Tibial nerve (tissue), 4 donors: ENCODE measurements at regions not wholly inside any gene's neighbourhood (a gene's known extent, or its start where the extent isn't known, plus 50 kb on each side); places are given as distances from the start of the nearest gene placed in this dataset.

ENCODE experiments used
- DNase-seq, 2 donors: peaks; one replicate each; pipeline ENCODE4 v3.0.0-alpha.2; 2019; ENCODE audit warnings: low spot score in 2 of 2
- H3K27ac ChIP-seq, 4 donors: fragments of 200-600 bp; sonication (generic) in 3 of 4; one replicate each; pipeline ENCODE4 v1.5.1; 2017 to 2019; ENCODE audit warnings: mild to moderate bottlenecking in 1 of 4
- H3K27me3 ChIP-seq, 2 donors: fragments of 200-600 bp; sonication (generic) in 1 of 2; one replicate each; pipeline versions ENCODE4 v1.5.1 to v1.6.0; 2017 to 2019
- H3K36me3 ChIP-seq, 3 donors: fragments of 200-600 bp; sonication (generic); one replicate each; pipeline ENCODE4 v1.5.1; 2018 to 2019
- H3K4me1 ChIP-seq, 4 donors: fragments of 200-600 bp; sonication (generic) in 3 of 4; one replicate each; pipeline ENCODE4 v1.5.1; 2017 to 2019
- H3K4me3 ChIP-seq, 4 donors: fragments of 200-600 bp; sonication (generic) in 3 of 4; one replicate each; pipeline ENCODE4 v1.5.1; 2017 to 2019; ENCODE audit warnings: mild to moderate bottlenecking in 1 of 4, moderate library complexity in 1 of 4
- H3K9me3 ChIP-seq, 4 donors: fragments of 200-600 bp; sonication (generic) in 3 of 4; one replicate each; pipeline ENCODE4 v1.5.1; 2017 to 2019
- CTCF ChIP-seq, 5 experiments: fragments of 200-600 bp in 3 of 5; fragments of 450-650 bp in 2 of 5; sonication (generic) in 3 of 5; IDR thresholded peaks; one replicate each; pipeline ENCODE4 v1.5.1; 2016 to 2019; ENCODE audit warnings: antibody characterized with exemption in 5 of 5, mild to moderate bottlenecking in 3 of 5, moderate library complexity in 2 of 5
- EP300 ChIP-seq, 2 donors: sonication (generic); formaldehyde crosslinking; IDR thresholded peaks; one replicate each; pipeline ENCODE4 v1.6.1; 2017; ENCODE audit warnings: antibody characterized with exemption in 2 of 2, mild to moderate bottlenecking in 1 of 2
- POLR2A ChIP-seq, 2 donors: fragments of 450-650 bp; IDR thresholded peaks; one replicate each; pipeline ENCODE4 v1.6.1; 2017; ENCODE audit warnings: antibody characterized with exemption in 2 of 2, mild to moderate bottlenecking in 2 of 2, moderate library complexity in 2 of 2
- WGBS, 2 donors: methylation state at CpG; one replicate each; pipeline ENCODE4 v1.1.5; 2018; 5-methylcytosine and 5-hydroxymethylcytosine counted together

DNA sequence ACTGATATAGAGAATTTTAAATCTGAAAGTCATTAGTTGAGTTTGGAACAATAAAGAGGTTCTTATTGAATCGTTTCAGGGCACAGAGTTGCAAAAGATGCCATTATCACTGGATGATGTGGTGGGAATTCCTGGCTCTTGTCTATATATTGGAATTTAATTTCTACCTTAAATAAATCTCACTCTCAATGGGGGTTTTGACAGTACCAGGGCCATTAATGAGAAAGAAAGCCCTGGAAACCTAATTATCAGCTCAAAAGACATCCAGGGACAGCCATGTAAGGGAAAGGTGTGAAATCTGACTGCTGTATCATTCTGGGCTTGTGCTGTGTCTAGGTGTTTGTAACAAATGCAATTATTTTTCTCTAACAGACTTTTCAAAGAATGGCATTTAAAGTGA lies 285.7 kb downstream of the TBL1XR1 start:
- 76 to 82% methylated on average over 1 of the region's 1 CpG for WGBS, 2 donors
- DNase-seq: no peak
- Histone ChIP-seq H3K27ac (no peak overlapping the region), H3K36me3 (no peaks in the 10 kb centered on the region), H3K4me1 (peaks cover 0 to under 1% (median 0%) of the 10 kb centered on the region in 4 donors), H3K4me3 (no peak overlapping the region), H3K27me3 (no peaks in the 10 kb centered on the region), H3K9me3 (no peaks in the 10 kb centered on the region)
- TF ChIP-seq CTCF (IDR thresholded peaks at IDR 0.05) (no peak), POLR2A (IDR thresholded peaks at IDR 0.05) (no peak), EP300 (IDR thresholded peaks at IDR 0.05) (no peak)

- Histone ChIP-seq H3K4me1 (peaks cover 0 to 3% (median 0%) of the 10 kb centered on the region in 4 donors), H3K4me3 (no peak overlapping the region), H3K9me3 (no peaks in the 10 kb centered on the region), H3K27me3 (no peaks in the 10 kb centered on the region), H3K27ac (no peak overlapping the region), H3K36me3 (no peaks in the 10 kb centered on the region)
- whole genome bisulfite sequencing, 2 donors: 83% methylated on average over 4 of the region's 4 CpGs
- TF ChIP-seq CTCF (IDR thresholded peaks at IDR 0.05): no peak
- TF ChIP-seq EP300 (IDR thresholded peaks at IDR 0.05): no peak
- no peak for TF ChIP-seq POLR2A (IDR thresholded peaks at IDR 0.05)
- no peak for DNase-seq
Measured at GRCh38 chr3:176909044-176909443, 288.2 kb downstream of the TBL1XR1 start.

DNA sequence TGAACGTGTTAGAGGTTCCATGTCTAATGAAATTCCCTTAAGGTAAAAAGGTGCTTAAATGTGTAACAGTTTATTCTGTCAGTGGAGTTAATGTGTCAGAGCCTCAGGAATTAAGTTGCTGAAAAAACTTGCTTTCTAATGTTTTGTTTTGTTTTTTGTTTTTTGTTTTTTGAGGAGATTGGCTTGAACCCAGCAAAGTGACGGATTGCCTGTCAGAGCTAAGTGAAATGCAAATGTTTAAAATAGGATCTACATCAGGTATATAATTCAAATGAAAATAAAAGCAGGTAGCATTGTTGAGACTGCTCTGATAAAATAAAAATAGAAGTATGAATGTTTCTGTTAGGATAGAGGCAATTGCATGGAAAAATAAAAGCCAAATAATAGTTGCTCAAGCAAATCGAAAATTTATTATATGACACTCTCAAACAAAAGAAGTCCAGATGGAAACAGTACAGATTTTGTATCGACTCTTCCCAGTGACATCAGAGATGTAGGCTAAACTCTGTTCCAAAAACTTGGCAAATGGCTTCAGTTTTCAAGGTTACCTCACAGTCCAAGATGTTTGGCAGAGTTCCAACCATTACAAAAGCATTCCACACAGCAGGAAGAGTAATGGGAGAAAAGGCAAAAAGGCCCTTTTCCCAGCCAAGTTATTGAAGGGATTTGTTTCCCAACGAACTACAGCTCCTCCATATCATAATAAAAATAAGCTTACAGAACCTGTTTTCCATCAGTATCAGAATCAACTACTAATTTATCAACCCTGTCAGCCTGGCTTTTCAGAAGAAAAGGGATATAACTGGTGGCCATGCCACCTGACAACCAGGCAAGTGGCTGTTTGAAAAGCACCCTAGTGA lies 291.0 kb downstream of the TBL1XR1 start:
- no peak for TF ChIP-seq EP300 (IDR thresholded peaks at IDR 0.05)
- no peak for TF ChIP-seq POLR2A (IDR thresholded peaks at IDR 0.05)
- no peak for TF ChIP-seq CTCF (IDR thresholded peaks at IDR 0.05)
- DNase-seq: peak in 1 of 2 donors; percentile 8
- Histone ChIP-seq H3K27ac (no peak overlapping the region), H3K27me3 (no peaks in the 10 kb centered on the region), H3K9me3 (no peaks in the 10 kb centered on the region), H3K4me1 (peaks cover 0 to 3% (median 0%) of the 10 kb centered on the region in 4 donors), H3K36me3 (no peaks in the 10 kb centered on the region), H3K4me3 (no peak overlapping the region)
- 32 to 33% methylated on average over 5 of the region's 5 CpGs for WGBS, 2 donors

DNA sequence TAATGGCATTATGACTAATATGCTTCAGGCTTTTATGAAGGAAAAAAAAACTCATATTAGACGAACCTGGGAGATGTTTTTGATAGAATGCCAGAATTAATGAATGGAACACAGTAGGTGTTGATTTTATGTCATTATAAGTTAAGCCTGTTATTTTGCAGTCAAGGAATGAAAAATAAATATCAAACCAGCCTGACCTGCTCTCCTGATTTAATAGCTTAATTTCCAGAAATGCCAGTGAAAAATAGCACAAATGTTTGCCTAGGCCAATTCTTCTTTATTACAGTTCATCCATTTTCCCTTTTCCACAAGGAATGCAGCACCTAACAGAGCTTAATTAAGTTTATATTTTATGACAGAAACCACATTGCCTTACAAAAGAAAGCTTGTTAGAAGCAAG lies 292.0 kb downstream of the TBL1XR1 start:
- Histone ChIP-seq H3K9me3 (no peaks in the 10 kb centered on the region), H3K4me1 (peaks cover 0 to 3% (median 0%) of the 10 kb centered on the region in 4 donors), H3K27ac (no peak overlapping the region), H3K36me3 (no peaks in the 10 kb centered on the region), H3K4me3 (no peak overlapping the region), H3K27me3 (no peaks in the 10 kb centered on the region)
- TF ChIP-seq POLR2A (IDR thresholded peaks at IDR 0.05) (no peak), CTCF (IDR thresholded peaks at IDR 0.05) (no peak), EP300 (IDR thresholded peaks at IDR 0.05) (no peak)
- WGBS, 2 donors: 8 to 13% methylated on average over 1 of the region's 1 CpG
- no peak for DNase-seq

GRCh38 chr3:176904506-176904905 lies 292.8 kb downstream of the TBL1XR1 start:
- TF ChIP-seq CTCF (IDR thresholded peaks at IDR 0.05) (no peak), POLR2A (IDR thresholded peaks at IDR 0.05) (no peak)
- Histone ChIP-seq H3K4me1 (peaks cover 0 to 3% (median 0%) of the 10 kb centered on the region in 4 donors), H3K4me3 (no peak overlapping the region), H3K27me3 (no peaks in the 10 kb centered on the region), H3K9me3 (no peaks in the 10 kb centered on the region), H3K27ac (no peak overlapping the region), H3K36me3 (no peaks in the 10 kb centered on the region)
- no peak for DNase-seq
- WGBS, 2 donors: 67 to 69% methylated on average over 4 of the region's 4 CpGs
